MCF 10A (cell line): ENCODE measurements at regions not wholly inside any gene's neighbourhood (a gene's known extent, or its start where the extent isn't known, plus 50 kb on each side); places are given as distances from the start of the nearest gene placed in this dataset.

Source experiments
- BruUV-seq: library from RNA; stranded (reverse); fragments of 400-500 nt; replicated peaks from 2 replicates; lab custom pipeline; 2021; lab: Mats Ljungman, UMichigan
- CTCF ChIA-PET: fragments of 300-600 bp; sonication (Branson Sonifier 250); formaldehyde crosslinking; extraction: SDS; loops from one replicate; lab custom pipeline; 2021; ENCODE audit warnings: antibody characterized with exemption, inconsistent platforms; lab: Yijun Ruan, JAX
- POLR2A ChIA-PET: fragments of 300-600, 350-650 bp; sonication (Branson Sonifier 250); formaldehyde crosslinking; extraction: SDS; loops from one replicate; lab custom pipeline; 2020; ENCODE audit warnings: antibody characterized with exemption, inconsistent platforms; lab: Yijun Ruan, JAX
- DNase-seq: peaks from one replicate; pipeline ENCODE4 v3.0.0-alpha.2; 2018; ENCODE audit not compliant: unreplicated experiment
- H3K27ac Mint-ChIP-seq: one replicate; pipeline ENCODE4 v1.8.0; 2022; ENCODE audit warnings: mild to moderate bottlenecking, low read depth, mixed read lengths; ENCODE audit not compliant: unreplicated experiment
- H3K27me3 Mint-ChIP-seq: one replicate; pipeline ENCODE4 v1.8.0; 2022; ENCODE audit warnings: mixed read lengths; ENCODE audit not compliant: insufficient read depth, unreplicated experiment
- H3K36me3 Mint-ChIP-seq: one replicate; pipeline ENCODE4 v1.8.0; 2022; ENCODE audit warnings: mild to moderate bottlenecking, moderate library complexity, mixed read lengths; ENCODE audit not compliant: insufficient read depth, unreplicated experiment
- H3K4me1 Mint-ChIP-seq: one replicate; pipeline ENCODE4 v1.8.0; 2022; ENCODE audit warnings: mixed read lengths; ENCODE audit not compliant: insufficient read depth, unreplicated experiment
- H3K4me3 Mint-ChIP-seq: one replicate; pipeline ENCODE4 v1.8.0; 2022; ENCODE audit warnings: mild to moderate bottlenecking, moderate library complexity, mixed read lengths; ENCODE audit not compliant: unreplicated experiment
- H3K9me3 Mint-ChIP-seq: one replicate; pipeline ENCODE4 v1.8.0; 2022; ENCODE audit warnings: mixed read lengths; ENCODE audit not compliant: unreplicated experiment
- CTCF ChIP-seq: fragments of 200-600 bp; IDR thresholded peaks from one replicate; pipeline ENCODE4 v1.8.0; 2022; ENCODE audit warnings: antibody characterized with exemption, mild to moderate bottlenecking; ENCODE audit not compliant: unreplicated experiment
- intact Hi-C: fragments of 100-400 bp; cut with micrococcal nuclease; formaldehyde crosslinking; loops from 2 replicates; pipeline ENCODE4 v1.14.1; 2022

GRCh38 chr2:40513201-40513600, 61.3 kb upstream of the SLC8A1 start:
- peaks cover 27% of the 10 kb centered on the region for H3K4me1 Mint-ChIP-seq
- ChIA-PET POLR2A (no interaction called here), CTCF (no interaction called here)
- H3K9me3 Mint-ChIP-seq, result peaks cover 6% of the 10 kb centered on the region
- no TSS peak for BruUV-seq
- intact Hi-C loops, result no loop called here
- no peak for TF ChIP-seq CTCF
- no peak for DNase-seq
- no peaks in the 10 kb centered on the region for H3K36me3 Mint-ChIP-seq
- H3K27me3 Mint-ChIP-seq, result no peaks in the 10 kb centered on the region
- H3K4me3 Mint-ChIP-seq, result no peak overlapping the region
- no peak overlapping the region for H3K27ac Mint-ChIP-seq

GRCh38 chr2:40516604-40517003, 64.7 kb upstream of the SLC8A1 start:
- H3K4me1 Mint-ChIP-seq, result peaks cover 12% of the 10 kb centered on the region
- H3K27ac Mint-ChIP-seq, result no peak overlapping the region
- H3K36me3 Mint-ChIP-seq, result no peaks in the 10 kb centered on the region
- H3K4me3 Mint-ChIP-seq, result no peak overlapping the region
- no peaks in the 10 kb centered on the region for H3K27me3 Mint-ChIP-seq
- BruUV-seq, result no TSS peak
- CTCF ChIA-PET, result interaction anchor here (0.7 kb wide), 1 partner anchor 39 kb away, joined by 3 read pairs; no protein-coding TSS in a partner anchor
- no peak for TF ChIP-seq CTCF
- no peaks in the 10 kb centered on the region for H3K9me3 Mint-ChIP-seq
- POLR2A ChIA-PET, result no interaction called here
- DNase-seq, result no peak
- intact Hi-C loops, result no loop called here

- Mint-ChIP-seq H3K9me3 (peaks cover 10% of the 10 kb centered on the region), H3K4me3 (no peak overlapping the region), H3K27me3 (no peaks in the 10 kb centered on the region), H3K4me1 (no peaks in the 10 kb centered on the region), H3K36me3 (no peaks in the 10 kb centered on the region), H3K27ac (no peak overlapping the region)
- no peak for DNase-seq
- no peak for TF ChIP-seq CTCF
- ChIA-PET CTCF (interaction anchor here (0.6 kb wide), 1 partner anchor 618 kb away, joined by 3 read pairs; no protein-coding TSS in a partner anchor), POLR2A (no interaction called here)
- BruUV-seq, result no TSS peak
- intact Hi-C loops, result no loop called here
Measured at GRCh38 chr2:40528564-40528963, 76.7 kb upstream of the SLC8A1 start.

- TF ChIP-seq CTCF, result no peak
- ChIA-PET CTCF (interaction anchor here (0.7 to 1.1 kb wide), 2 partner anchors 23 to 286 kb away, joined by 3 read pairs; no protein-coding TSS in a partner anchor), POLR2A (no interaction called here)
- Mint-ChIP-seq H3K36me3 (no peaks in the 10 kb centered on the region), H3K27ac (no peak overlapping the region), H3K9me3 (no peaks in the 10 kb centered on the region), H3K27me3 (no peaks in the 10 kb centered on the region), H3K4me3 (no peak overlapping the region), H3K4me1 (no peaks in the 10 kb centered on the region)
- no peak for DNase-seq
- no TSS peak for BruUV-seq
- intact Hi-C loops, result no loop called here
Measured at GRCh38 chr2:40531359-40531758, 79.5 kb upstream of the SLC8A1 start.
